ENCODE measurements at regions not wholly inside any gene's neighbourhood (a gene's known extent, or its start where the extent isn't known, plus 50 kb on each side); places are given as distances from the start of the nearest gene placed in this dataset.

DNA sequence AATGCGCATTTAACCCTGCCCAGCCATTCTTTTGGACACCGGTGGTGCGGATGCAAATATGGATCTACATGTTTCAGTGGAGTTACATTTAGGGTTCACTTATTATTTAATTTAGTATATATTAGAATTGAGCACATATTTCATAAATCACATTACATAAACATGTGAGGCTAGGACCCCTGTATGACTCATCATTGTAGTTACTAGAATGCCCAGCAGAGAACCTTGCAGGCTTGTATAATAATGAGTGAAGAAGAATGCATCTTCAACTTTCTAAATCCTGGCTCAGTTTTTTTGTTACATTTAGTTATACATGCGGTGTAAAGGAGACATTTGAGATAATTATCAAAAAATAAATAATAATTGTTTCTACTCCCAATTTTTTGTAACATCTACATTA, 369.0 kb downstream of the ATP23 start:
- Mint-ChIP-seq H3K36me3 (ENCODE audit: low read depth) (no peaks in the 10 kb centered on the region), H3K4me3 (no peak overlapping the region), H3K4me1 (ENCODE audit: low read depth) (no peaks in the 10 kb centered on the region), H3K27me3 (peaks cover 11% of the 10 kb centered on the region), H3K9me3 (peaks cover 8% of the 10 kb centered on the region), H3K27ac (no peak overlapping the region)
- intact Hi-C loops (cut with DNase I, micrococcal nuclease): no loop called here
- Histone ChIP-seq H3K4me3 (ENCODE audit: low read length) (no peak overlapping the region), H3K4me1 (ENCODE audit: insufficient read depth, low read length) (no peaks in the 10 kb centered on the region), H3K9me3 (ENCODE audit: control insufficient read depth in 1 of 2, insufficient read depth in 1 of 2, low read length in 2 of 2) (no peaks in the 10 kb centered on the region), H3K27me3 (ENCODE audit: control insufficient read depth in 1 of 2, insufficient read depth in 2 of 2, low read length in 2 of 2) (no peaks in the 10 kb centered on the region), H3K27ac (ENCODE audit: low read depth in 1 of 2, low read length in 2 of 2) (no peak overlapping the region), H3K36me3 (ENCODE audit: insufficient read depth, low read length) (no peaks in the 10 kb centered on the region)
- ATAC-seq (ENCODE audit: poor library complexity): no peak
- DNase-seq: no peak
- no peak for TF ChIP-seq CTCF (IDR thresholded peaks at IDR 0.05)
- CTCF ChIA-PET: no interaction called here
- POLR2A ChIA-PET: no interaction called here

GRCh38 chr12:58310809-58311622, 369.6 kb downstream of the ATP23 start:
- ChIA-PET POLR2A (no interaction called here), CTCF (no interaction called here)
- DNase-seq: no peak
- H3K27ac Mint-ChIP-seq: no peak overlapping the region
- no peak for ATAC-seq (ENCODE audit: poor library complexity)
- no peaks in the 10 kb centered on the region for H3K4me1 Mint-ChIP-seq (ENCODE audit: low read depth)
- no peak overlapping the region for H3K4me3 Mint-ChIP-seq
- no peak for TF ChIP-seq CTCF (IDR thresholded peaks at IDR 0.05)
- H3K36me3 Mint-ChIP-seq (ENCODE audit: low read depth): no peaks in the 10 kb centered on the region
- peaks cover 8% of the 10 kb centered on the region for H3K9me3 Mint-ChIP-seq
- peaks cover 11% of the 10 kb centered on the region for H3K27me3 Mint-ChIP-seq
- no peaks in the 10 kb centered on the region for H3K36me3 ChIP-seq (ENCODE audit: insufficient read depth, low read length)
- no peaks in the 10 kb centered on the region for H3K27me3 ChIP-seq (ENCODE audit: control insufficient read depth in 1 of 2, insufficient read depth in 2 of 2, low read length in 2 of 2)
- H3K9me3 ChIP-seq (ENCODE audit: control insufficient read depth in 1 of 2, insufficient read depth in 1 of 2, low read length in 2 of 2): no peaks in the 10 kb centered on the region
- no peak overlapping the region for H3K27ac ChIP-seq (ENCODE audit: low read depth in 1 of 2, low read length in 2 of 2)
- H3K4me3 ChIP-seq (ENCODE audit: low read length): no peak overlapping the region
- no peaks in the 10 kb centered on the region for H3K4me1 ChIP-seq (ENCODE audit: insufficient read depth, low read length)
- intact Hi-C loops (cut with DNase I, micrococcal nuclease): no loop called here

GRCh38 chr12:58313091-58313855, 371.9 kb downstream of the ATP23 start:
- H3K27me3 ChIP-seq (ENCODE audit: control insufficient read depth in 1 of 2, insufficient read depth in 2 of 2, low read length in 2 of 2): no peaks in the 10 kb centered on the region
- intact Hi-C loops (cut with DNase I, micrococcal nuclease): no loop called here
- no peak overlapping the region for H3K27ac ChIP-seq (ENCODE audit: low read depth in 1 of 2, low read length in 2 of 2)
- ATAC-seq (ENCODE audit: poor library complexity) (no peak), DNase-seq (no peak)
- Mint-ChIP-seq H3K9me3 (peaks cover 8% of the 10 kb centered on the region), H3K27ac (no peak overlapping the region), H3K27me3 (peaks cover 19% of the 10 kb centered on the region), H3K36me3 (ENCODE audit: low read depth) (no peaks in the 10 kb centered on the region), H3K4me1 (ENCODE audit: low read depth) (no peaks in the 10 kb centered on the region), H3K4me3 (no peak overlapping the region)
- TF ChIP-seq CTCF (IDR thresholded peaks at IDR 0.05): no peak
- H3K4me3 ChIP-seq (ENCODE audit: low read length): no peak overlapping the region
- ChIA-PET CTCF (no interaction called here), POLR2A (no interaction called here)
- peaks cover 0 to 1% of the 10 kb centered on the region in 2 experiments for H3K9me3 ChIP-seq (ENCODE audit: control insufficient read depth in 1 of 2, insufficient read depth in 1 of 2, low read length in 2 of 2)
- H3K36me3 ChIP-seq (ENCODE audit: insufficient read depth, low read length): no peaks in the 10 kb centered on the region
- no peaks in the 10 kb centered on the region for H3K4me1 ChIP-seq (ENCODE audit: insufficient read depth, low read length)
